Memory B cell (primary cell): ENCODE measurements at regions not wholly inside any gene's neighbourhood (a gene's known extent, or its start where the extent isn't known, plus 50 kb on each side); places are given as distances from the start of the nearest gene placed in this dataset.

Source experiments
- ATAC-seq: fragments of 150-1000 bp; cut with Tn5 transposase; 2 replicates; pipeline ENCODE4 v1.10.0; 2021; ENCODE audit warnings: low read depth, mild to moderate bottlenecking, moderate library complexity
- DNase-seq, 2 donors: peaks; one replicate each; pipeline ENCODE4 v3.0.0; 2022; ENCODE audit warnings: low spot score in 2 of 2
- H3K27ac Mint-ChIP-seq: one replicate; pipeline ENCODE4 v1.8.0; 2022; ENCODE audit warnings: mild to moderate bottlenecking, moderate library complexity, mixed read lengths
- H3K27me3 Mint-ChIP-seq: one replicate; pipeline ENCODE4 v1.8.0; 2022; ENCODE audit warnings: mixed read lengths
- H3K36me3 Mint-ChIP-seq: one replicate; pipeline ENCODE4 v1.8.0; 2022; ENCODE audit warnings: mild to moderate bottlenecking, mixed read lengths
- H3K4me1 Mint-ChIP-seq: one replicate; pipeline ENCODE4 v1.8.0; 2022; ENCODE audit warnings: mixed read lengths
- H3K4me3 Mint-ChIP-seq: one replicate; pipeline ENCODE4 v1.8.0; 2022; ENCODE audit warnings: mild to moderate bottlenecking, moderate library complexity, mixed read lengths
- H3K9me3 Mint-ChIP-seq: one replicate; pipeline ENCODE4 v1.8.0; 2022; ENCODE audit warnings: mixed read lengths

- Mint-ChIP-seq H3K27ac (no peak overlapping the region), H3K4me3 (no peak overlapping the region), H3K4me1 (no peaks in the 10 kb centered on the region), H3K9me3 (peaks cover 5% of the 10 kb centered on the region), H3K36me3 (no peaks in the 10 kb centered on the region), H3K27me3 (peaks cover 15% of the 10 kb centered on the region)
- ATAC-seq (no peak), DNase-seq (no peak)
Observed at GRCh38 chr1:57835620-57836019, 411.8 kb upstream of the DAB1 start.

GRCh38 chr1:57833296-57833695 lies 409.4 kb upstream of the DAB1 start:
- Mint-ChIP-seq H3K27me3 (peaks cover 15% of the 10 kb centered on the region), H3K36me3 (no peaks in the 10 kb centered on the region), H3K27ac (no peak overlapping the region), H3K4me3 (no peak overlapping the region), H3K4me1 (no peaks in the 10 kb centered on the region), H3K9me3 (peaks cover 2% of the 10 kb centered on the region)
- no peak for DNase-seq
- no peak for ATAC-seq

DNA sequence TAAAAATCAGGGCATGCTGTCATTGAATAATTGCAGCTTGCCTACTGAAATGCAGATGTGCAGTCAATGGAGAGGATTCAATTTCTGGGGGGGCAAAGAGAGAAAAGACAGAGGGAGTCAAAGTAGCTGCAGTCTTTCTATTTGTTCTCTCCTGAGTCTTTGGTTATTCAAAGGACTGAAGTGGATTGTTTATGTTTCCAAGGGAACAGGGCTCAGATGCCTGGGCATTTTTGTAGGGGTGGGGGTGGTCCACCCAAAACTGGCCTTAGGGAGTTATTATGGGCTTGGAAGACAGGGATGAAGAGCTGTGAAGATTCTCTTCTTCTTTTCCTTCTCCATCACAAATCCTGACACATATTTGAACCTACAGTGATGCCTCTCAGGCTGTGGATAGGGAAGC lies 408.8 kb upstream of the DAB1 start:
- Mint-ChIP-seq H3K27me3 (peaks cover 11% of the 10 kb centered on the region), H3K4me1 (no peaks in the 10 kb centered on the region), H3K4me3 (no peak overlapping the region), H3K36me3 (no peaks in the 10 kb centered on the region), H3K27ac (no peak overlapping the region), H3K9me3 (no peaks in the 10 kb centered on the region)
- DNase-seq = no peak
- ATAC-seq = no peak

DNA sequence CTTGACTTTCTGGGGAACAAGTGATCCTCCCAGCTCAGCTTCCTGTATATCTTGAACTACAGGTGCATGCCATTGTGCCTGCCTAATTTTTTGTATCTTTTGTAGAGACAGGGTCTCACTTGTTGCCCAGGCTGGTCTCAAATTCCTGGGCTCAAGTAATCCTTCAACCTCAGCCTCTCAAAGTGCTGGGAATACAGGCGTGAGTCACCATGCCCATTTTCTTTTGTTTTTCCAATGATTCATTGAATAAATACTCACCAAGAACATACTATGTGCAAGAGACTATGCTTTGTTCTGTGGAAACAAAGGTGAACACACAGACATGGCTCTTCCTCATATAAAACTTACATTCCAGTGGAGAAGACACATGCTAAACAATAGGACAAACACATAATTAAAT lies 407.8 kb upstream of the DAB1 start:
- H3K4me1 Mint-ChIP-seq = no peaks in the 10 kb centered on the region
- peaks cover 2% of the 10 kb centered on the region for H3K27me3 Mint-ChIP-seq
- no peak overlapping the region for H3K27ac Mint-ChIP-seq
- DNase-seq (no peak), ATAC-seq (no peak)
- H3K36me3 Mint-ChIP-seq = no peaks in the 10 kb centered on the region
- no peak overlapping the region for H3K4me3 Mint-ChIP-seq
- H3K9me3 Mint-ChIP-seq = no peaks in the 10 kb centered on the region

DNA sequence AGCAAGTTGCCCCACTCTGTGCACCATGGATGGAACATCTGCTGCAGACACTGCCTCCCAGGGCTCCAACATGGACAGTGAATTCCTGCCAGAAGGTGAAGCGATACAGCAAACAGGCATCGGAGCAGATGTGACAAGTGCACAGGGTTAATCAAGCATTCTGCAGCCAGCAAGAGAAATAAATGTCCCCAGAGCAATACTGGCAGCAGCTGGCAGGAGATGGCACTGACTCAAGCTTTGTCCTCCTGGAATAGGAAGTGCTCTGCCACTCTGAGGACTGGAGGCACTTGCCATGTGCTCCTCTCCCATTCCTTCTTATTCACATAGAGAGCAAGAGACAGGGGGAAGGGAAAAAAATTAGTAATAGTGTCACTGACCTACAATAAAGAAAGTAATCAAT lies 402.7 kb upstream of the DAB1 start:
- no peak for DNase-seq
- no peaks in the 10 kb centered on the region for H3K36me3 Mint-ChIP-seq
- no peaks in the 10 kb centered on the region for H3K4me1 Mint-ChIP-seq
- no peak overlapping the region for H3K27ac Mint-ChIP-seq
- no peaks in the 10 kb centered on the region for H3K9me3 Mint-ChIP-seq
- no peak for ATAC-seq
- H3K4me3 Mint-ChIP-seq = no peak overlapping the region
- peaks cover 2% of the 10 kb centered on the region for H3K27me3 Mint-ChIP-seq

DNA sequence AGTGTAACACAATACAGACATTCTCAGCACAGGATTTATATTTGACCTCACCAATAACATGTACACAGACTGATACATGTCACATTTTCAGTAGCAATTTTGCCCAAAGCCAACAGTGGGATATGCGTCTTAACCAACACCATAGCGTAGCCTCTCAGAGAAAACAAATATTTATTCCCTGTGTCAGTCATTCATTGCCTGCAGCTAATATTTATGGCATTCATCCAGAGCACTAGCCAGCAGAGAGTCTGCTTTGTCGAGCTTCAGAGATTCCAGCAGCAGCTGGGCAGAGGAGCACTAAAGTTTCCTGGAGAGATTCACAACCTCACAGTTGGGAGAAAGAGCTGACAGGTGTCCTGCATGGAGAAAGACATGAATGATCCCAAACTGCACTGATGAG lies 400.7 kb upstream of the DAB1 start:
- DNase-seq (no peak), ATAC-seq (no peak)
- Mint-ChIP-seq H3K27me3 (peaks cover 2% of the 10 kb centered on the region), H3K27ac (no peak overlapping the region), H3K4me1 (no peaks in the 10 kb centered on the region), H3K36me3 (no peaks in the 10 kb centered on the region), H3K9me3 (no peaks in the 10 kb centered on the region), H3K4me3 (no peak overlapping the region)

DNA sequence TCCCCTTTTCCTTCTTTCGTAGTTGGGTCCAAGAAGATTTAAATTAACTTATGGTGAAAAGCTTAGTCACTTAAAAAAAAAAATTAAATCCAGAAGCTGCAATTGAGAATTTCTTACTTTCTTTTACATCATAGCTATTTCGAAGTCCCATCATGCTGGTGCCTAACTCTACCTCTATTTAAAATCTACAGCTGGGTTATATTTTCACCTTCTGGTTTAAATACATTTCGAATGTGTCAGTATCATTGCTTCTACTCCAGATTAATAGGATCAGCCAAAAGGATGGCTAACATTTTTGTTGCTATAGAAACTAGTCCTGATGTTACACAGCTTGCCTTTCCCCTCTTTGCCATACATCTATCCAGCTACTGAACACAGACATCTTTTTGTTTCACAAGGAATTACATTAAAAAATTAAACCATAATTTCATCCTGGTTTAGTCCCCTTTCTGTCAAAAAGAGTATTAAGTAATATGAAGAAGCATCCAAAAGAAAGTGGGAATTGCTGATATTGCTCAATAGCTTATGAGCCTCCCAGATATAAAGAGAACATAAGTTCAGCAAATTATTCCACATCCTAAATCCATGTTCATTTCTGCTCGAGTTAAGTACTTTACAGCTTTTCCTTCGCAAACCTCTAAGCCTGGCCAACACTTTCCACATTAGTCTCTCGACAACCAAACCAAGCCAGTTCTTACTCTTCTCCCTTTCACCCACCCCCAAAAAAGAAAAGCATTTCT lies 396.7 kb upstream of the DAB1 start:
- Mint-ChIP-seq H3K4me1 (no peaks in the 10 kb centered on the region), H3K27ac (no peak overlapping the region), H3K9me3 (no peaks in the 10 kb centered on the region), H3K36me3 (no peaks in the 10 kb centered on the region), H3K27me3 (peaks cover 4% of the 10 kb centered on the region), H3K4me3 (no peak overlapping the region)
- ATAC-seq = no peak
- no peak for DNase-seq

GRCh38 chr1:57819893-57820292 lies 396.0 kb upstream of the DAB1 start:
- Mint-ChIP-seq H3K9me3 (no peaks in the 10 kb centered on the region), H3K4me3 (no peak overlapping the region), H3K27ac (no peak overlapping the region), H3K27me3 (peaks cover 4% of the 10 kb centered on the region), H3K36me3 (no peaks in the 10 kb centered on the region), H3K4me1 (no peaks in the 10 kb centered on the region)
- DNase-seq (no peak), ATAC-seq (no peak)

DNA sequence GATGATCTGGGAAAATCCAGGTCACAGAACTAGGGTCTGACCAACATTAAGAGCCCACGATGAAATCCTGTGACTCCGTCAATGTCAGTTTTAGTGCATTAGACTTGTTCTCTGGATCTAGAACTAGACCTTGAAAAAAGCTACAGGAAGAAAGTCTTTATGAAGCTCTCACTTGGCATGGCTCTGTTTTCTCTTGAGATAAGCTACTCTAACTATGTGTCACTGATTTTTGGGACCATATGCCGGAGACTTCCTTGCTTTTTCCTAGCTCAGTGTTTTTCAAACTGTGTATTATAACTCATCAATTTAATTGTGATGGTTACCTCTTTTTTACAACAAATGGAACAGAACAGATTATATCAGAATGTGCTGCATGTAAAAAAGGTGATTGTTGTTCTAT lies 379.7 kb upstream of the DAB1 start:
- Mint-ChIP-seq H3K27me3 (peaks cover 3% of the 10 kb centered on the region), H3K4me1 (peaks cover 2% of the 10 kb centered on the region), H3K9me3 (peaks cover 2% of the 10 kb centered on the region), H3K27ac (no peak overlapping the region), H3K4me3 (no peak overlapping the region), H3K36me3 (no peaks in the 10 kb centered on the region)
- ATAC-seq = no peak
- DNase-seq = no peak

DNA sequence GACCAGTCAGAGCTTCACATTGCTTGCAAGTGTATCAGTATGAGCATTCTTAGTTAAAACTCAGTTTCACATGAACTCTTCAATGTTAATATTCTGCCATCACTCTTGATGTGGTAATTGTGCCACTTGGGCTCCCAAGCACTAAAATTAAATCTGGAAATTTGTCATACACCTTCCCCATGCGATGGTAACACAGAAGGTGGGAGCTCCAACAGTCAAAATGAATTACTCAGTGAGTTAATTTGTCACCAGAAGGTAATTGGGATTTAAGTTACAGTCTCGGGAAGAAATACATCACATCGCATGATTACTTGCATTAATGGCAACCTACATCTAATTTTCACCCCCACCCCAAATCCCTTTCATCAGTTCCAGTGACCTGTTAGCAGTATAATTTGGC lies 376.5 kb upstream of the DAB1 start:
- no peaks in the 10 kb centered on the region for H3K36me3 Mint-ChIP-seq

DNA sequence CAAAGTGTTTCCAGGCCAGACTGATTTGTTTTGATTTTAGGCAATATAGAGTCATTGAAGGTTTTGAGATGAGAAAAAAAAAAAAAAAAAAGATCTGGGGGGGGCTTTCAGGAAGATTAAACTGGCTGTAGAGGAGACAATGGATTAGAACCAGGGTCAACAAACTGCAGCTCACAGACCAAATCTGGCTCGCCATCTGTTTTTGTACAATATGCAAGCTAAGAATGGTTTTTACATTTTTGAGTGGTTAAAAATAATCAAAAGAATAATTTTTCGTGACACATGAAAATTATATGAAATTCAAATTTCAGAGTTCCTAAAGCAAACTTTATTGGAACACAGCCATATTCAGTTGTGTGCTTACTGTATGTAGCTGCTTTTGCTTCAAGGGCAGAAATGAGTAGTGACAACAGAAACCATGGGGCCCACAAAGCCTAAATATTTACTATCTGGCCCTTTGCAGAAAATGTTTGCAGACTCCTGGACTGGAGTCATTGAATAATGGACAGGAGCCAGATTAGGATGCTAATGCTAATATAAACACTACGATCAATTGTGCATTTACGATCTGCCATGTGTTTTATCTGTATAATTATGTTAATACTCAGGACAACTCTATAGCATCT lies 375.7 kb upstream of the DAB1 start:
- DNase-seq (no peak), ATAC-seq (no peak)
- Mint-ChIP-seq H3K27me3 (peaks cover 2% of the 10 kb centered on the region), H3K36me3 (no peaks in the 10 kb centered on the region), H3K9me3 (peaks cover 2% of the 10 kb centered on the region), H3K4me3 (no peak overlapping the region), H3K27ac (no peak overlapping the region), H3K4me1 (peaks cover 2% of the 10 kb centered on the region)

More for the DNA sequence above, 376.5 kb upstream of the DAB1 start:
- Mint-ChIP-seq H3K4me1 (peaks cover 2% of the 10 kb centered on the region), H3K27ac (no peak overlapping the region), H3K9me3 (peaks cover 2% of the 10 kb centered on the region), H3K4me3 (no peak overlapping the region), H3K27me3 (peaks cover 2% of the 10 kb centered on the region)
- no peak for ATAC-seq
- no peak for DNase-seq

- H3K27me3 Mint-ChIP-seq = peaks cover 2% of the 10 kb centered on the region
- ATAC-seq = no peak
- H3K27ac Mint-ChIP-seq = no peak overlapping the region
- H3K9me3 Mint-ChIP-seq = peaks cover 2% of the 10 kb centered on the region
- no peak overlapping the region for H3K4me3 Mint-ChIP-seq
- DNase-seq = no peak
- H3K36me3 Mint-ChIP-seq = no peaks in the 10 kb centered on the region
- peaks cover 2% of the 10 kb centered on the region for H3K4me1 Mint-ChIP-seq
Observed at GRCh38 chr1:57798543-57798942, 374.7 kb upstream of the DAB1 start.

GRCh38 chr1:57797084-57797483 lies 373.2 kb upstream of the DAB1 start:
- no peaks in the 10 kb centered on the region for H3K4me1 Mint-ChIP-seq
- H3K4me3 Mint-ChIP-seq = no peak overlapping the region
- DNase-seq = no peak
- H3K36me3 Mint-ChIP-seq = no peaks in the 10 kb centered on the region
- H3K27ac Mint-ChIP-seq = no peak overlapping the region
- no peaks in the 10 kb centered on the region for H3K9me3 Mint-ChIP-seq
- ATAC-seq = no peak
- H3K27me3 Mint-ChIP-seq = peaks cover 2% of the 10 kb centered on the region

GRCh38 chr1:57796616-57797015 lies 372.8 kb upstream of the DAB1 start:
- no peaks in the 10 kb centered on the region for H3K4me1 Mint-ChIP-seq
- peaks cover 2% of the 10 kb centered on the region for H3K27me3 Mint-ChIP-seq
- DNase-seq (no peak), ATAC-seq (no peak)
- no peaks in the 10 kb centered on the region for H3K36me3 Mint-ChIP-seq
- no peak overlapping the region for H3K27ac Mint-ChIP-seq
- no peaks in the 10 kb centered on the region for H3K9me3 Mint-ChIP-seq
- no peak overlapping the region for H3K4me3 Mint-ChIP-seq

DNA sequence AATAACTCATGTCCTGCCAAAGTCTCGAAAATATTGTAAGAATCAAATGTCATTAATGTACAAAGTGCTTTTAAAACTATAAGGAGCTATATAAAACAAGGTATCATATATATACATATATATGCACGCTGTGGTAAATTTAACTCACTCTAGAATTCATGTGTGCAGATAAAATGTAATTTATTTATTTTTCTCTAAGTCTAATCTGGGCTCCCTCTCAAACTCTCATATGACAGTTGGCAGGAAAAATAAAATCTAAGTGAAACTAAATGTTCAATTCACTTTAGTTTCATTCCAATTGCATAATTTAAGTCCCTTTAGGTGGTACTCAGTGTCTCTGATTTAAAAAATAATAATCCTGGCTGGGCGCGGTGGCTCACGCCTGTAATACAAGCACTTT lies 372.0 kb upstream of the DAB1 start:
- Mint-ChIP-seq H3K27ac (no peak overlapping the region), H3K36me3 (no peaks in the 10 kb centered on the region), H3K4me3 (no peak overlapping the region), H3K27me3 (peaks cover 2% of the 10 kb centered on the region), H3K4me1 (no peaks in the 10 kb centered on the region), H3K9me3 (no peaks in the 10 kb centered on the region)
- ATAC-seq = no peak
- no peak for DNase-seq
